ENCODE measurements at regions not wholly inside any gene's neighbourhood (a gene's known extent, or its start where the extent isn't known, plus 50 kb on each side); places are given as distances from the start of the nearest gene placed in this dataset.

- TF ChIP-seq EP300 (IDR thresholded peaks at IDR 0.05) = no peak
- TF ChIP-seq CTCF (IDR thresholded peaks at IDR 0.05) = no peak
- no peak for TF ChIP-seq POLR2A (IDR thresholded peaks at IDR 0.05)
Observed at GRCh38 chr15:23797747-23798446, 110.8 kb upstream of the NDN start.
